HG02588 (cell line): ENCODE measurements at regions not wholly inside any gene's neighbourhood (a gene's known extent, or its start where the extent isn't known, plus 50 kb on each side); places are given as distances from the start of the nearest gene placed in this dataset.
A peak's percentile ranks its signal among the peaks of the same experiment; 100 is the strongest.

Experiments used
- ATAC-seq: cut with Tn5 transposase; IDR thresholded peaks from one replicate; pipeline ENCODE4 v1.9.1; 2021; ENCODE audit warnings: mild to moderate bottlenecking, moderate library complexity; ENCODE audit not compliant: unreplicated experiment

- ATAC-seq: no peak
Measured at GRCh38 chr2:181146171-181146570, 165.8 kb downstream of the UBE2E3 start.

- no peak for ATAC-seq
Measured at GRCh38 chr2:181149056-181149455, 168.7 kb downstream of the UBE2E3 start.

GRCh38 chr2:181152226-181152625 is 171.8 kb downstream of the UBE2E3 start:
- no peak for ATAC-seq

GRCh38 chr2:181152701-181153100 is 172.3 kb downstream of the UBE2E3 start:
- ATAC-seq: no peak

GRCh38 chr2:181153886-181154285 is 173.5 kb downstream of the UBE2E3 start:
- no peak for ATAC-seq

- ATAC-seq: no peak
Measured at GRCh38 chr2:181157326-181157725, 176.9 kb downstream of the UBE2E3 start.

- ATAC-seq: no peak
Measured at GRCh38 chr2:181158427-181158826, 178.0 kb downstream of the UBE2E3 start.

- no peak for ATAC-seq
Measured at GRCh38 chr2:181161615-181162014, 181.2 kb downstream of the UBE2E3 start.

- peak; percentile 33 for ATAC-seq
Measured at GRCh38 chr2:181163139-181163538, 182.7 kb downstream of the UBE2E3 start.

GRCh38 chr2:181163691-181164090 is 183.3 kb downstream of the UBE2E3 start:
- no peak for ATAC-seq

GRCh38 chr2:181164699-181165098 is 184.3 kb downstream of the UBE2E3 start:
- ATAC-seq: peak; percentile 59

GRCh38 chr2:181165199-181165868 is 184.9 kb downstream of the UBE2E3 start:
- ATAC-seq: peak; percentile 56

- ATAC-seq: no peak
Measured at GRCh38 chr2:181169503-181169902, 189.1 kb downstream of the UBE2E3 start.

- ATAC-seq: no peak
Measured at GRCh38 chr2:181170256-181170655, 189.9 kb downstream of the UBE2E3 start.

GRCh38 chr2:181172676-181173075 is 192.3 kb downstream of the UBE2E3 start:
- no peak for ATAC-seq

GRCh38 chr2:181174611-181175580 is 194.5 kb downstream of the UBE2E3 start:
- no peak for ATAC-seq

- ATAC-seq: no peak
Measured at GRCh38 chr2:181176540-181176939, 196.1 kb downstream of the UBE2E3 start.

- ATAC-seq: no peak
Measured at GRCh38 chr2:181177376-181177775, 197.0 kb downstream of the UBE2E3 start.

- ATAC-seq: peak; percentile 52
Measured at GRCh38 chr2:181178130-181178529, 197.7 kb downstream of the UBE2E3 start.

- peak; percentile 72 for ATAC-seq
Measured at GRCh38 chr2:181178823-181179412, 198.5 kb downstream of the UBE2E3 start.

GRCh38 chr2:181183878-181184542 is 203.6 kb downstream of the UBE2E3 start:
- ATAC-seq: peak; percentile 97
